CD4-positive, alpha-beta T cell (primary cell): ENCODE measurements at regions not wholly inside any gene's neighbourhood (a gene's known extent, or its start where the extent isn't known, plus 50 kb on each side); places are given as distances from the start of the nearest gene placed in this dataset.

Source experiments
- ATAC-seq: fragments of 200-7000 bp; cut with Tn5 transposase; one replicate; pipeline ENCODE4 v1.10.0; 2022; ENCODE audit warnings: mild to moderate bottlenecking; ENCODE audit not compliant: poor library complexity
- CTCF ChIA-PET: fragments of 350-600 bp; sonication (Branson Sonifier 250); formaldehyde crosslinking; loops from one replicate; lab custom pipeline; 2021; ENCODE audit warnings: antibody characterized with exemption, inconsistent platforms; lab: Charles Lee
- POLR2A ChIA-PET: fragments of 350-600 bp; sonication (Branson Sonifier 250); formaldehyde crosslinking; loops from one replicate; lab custom pipeline; 2021; ENCODE audit warnings: antibody characterized with exemption, inconsistent platforms; lab: Charles Lee
- DNase-seq, 14 experiments: peaks; one replicate each; pipeline ENCODE4 v3.0.0-alpha.2; 2013 to 2020; ENCODE audit warnings: mixed read lengths in 2 of 14
- H3K27ac ChIP-seq, 2 donors: one replicate each; pipeline versions ENCODE4 v1.5.1 to v1.7.0; 2013; ENCODE audit warnings: low read length in 2 of 2, low read depth in 1 of 2, mild to moderate bottlenecking in 1 of 2
- H3K27me3 ChIP-seq, 2 experiments: 1 replicate in 1 of 2; 2 replicates in 1 of 2; pipeline versions ENCODE4 v1.6.1 to v1.7.0; 2013; ENCODE audit warnings: low read length in 2 of 2, control low read depth in 1 of 2, mild to moderate bottlenecking in 1 of 2, moderate library complexity in 1 of 2; ENCODE audit not compliant: insufficient read depth in 2 of 2, control insufficient read depth in 1 of 2
- H3K36me3 ChIP-seq: one replicate; pipeline ENCODE4 v1.6.1; 2013; ENCODE audit warnings: low read length, control low read depth; ENCODE audit not compliant: insufficient read depth
- H3K4me1 ChIP-seq: one replicate; pipeline ENCODE4 v1.6.1; 2013; ENCODE audit warnings: low read length, control low read depth; ENCODE audit not compliant: insufficient read depth
- H3K4me3 ChIP-seq: one replicate; pipeline ENCODE4 v1.5.1; 2013; ENCODE audit warnings: mild to moderate bottlenecking, low read length, moderate library complexity
- H3K9me3 ChIP-seq, 2 experiments: 1 replicate in 1 of 2; 2 replicates in 1 of 2; pipeline versions ENCODE4 v1.6.1 to v1.7.0; 2013; ENCODE audit warnings: low read length in 2 of 2, mild to moderate bottlenecking in 2 of 2, control low read depth in 1 of 2, moderate library complexity in 1 of 2; ENCODE audit not compliant: control insufficient read depth in 1 of 2, insufficient read depth in 1 of 2
- H3K27ac Mint-ChIP-seq: one replicate; pipeline ENCODE4 v1.8.0; 2020; ENCODE audit warnings: mixed read lengths
- H3K27me3 Mint-ChIP-seq: one replicate; pipeline ENCODE4 v1.8.0; 2021; ENCODE audit warnings: mixed read lengths
- H3K36me3 Mint-ChIP-seq: one replicate; pipeline ENCODE4 v1.8.0; 2021; ENCODE audit warnings: low read depth, mixed read lengths
- H3K4me1 Mint-ChIP-seq: one replicate; pipeline ENCODE4 v1.8.0; 2021; ENCODE audit warnings: low read depth, mixed read lengths
- H3K4me3 Mint-ChIP-seq: one replicate; pipeline ENCODE4 v1.8.0; 2020; ENCODE audit warnings: mild to moderate bottlenecking, mixed read lengths
- H3K9me3 Mint-ChIP-seq: one replicate; pipeline ENCODE4 v1.8.0; 2020; ENCODE audit warnings: mixed read lengths
- CTCF ChIP-seq: fragments of 200-600 bp; IDR thresholded peaks from one replicate; pipeline ENCODE4 v1.8.0; 2022; ENCODE audit warnings: antibody characterized with exemption, mild to moderate bottlenecking
- intact Hi-C, 2 experiments: fragments of 100-400 bp; cut with DNase I in 1 of 2; cut with micrococcal nuclease in 1 of 2; formaldehyde crosslinking; loops; one replicate each; pipeline versions ENCODE4 v1.15.1 to v1.9.0; 2023 to 2025; cut with DNase I, micrococcal nuclease

- TF ChIP-seq CTCF = no peak
- ChIA-PET CTCF (interaction anchor here (0.7 to 1.3 kb wide), 5 partner anchors 12 to 1598 kb away, joined by 3 to 4 read pairs (median 3); no protein-coding TSS in a partner anchor), POLR2A (interaction anchor here (0.6 kb wide), 3 partner anchors 24 to 320 kb away, joined by 3 read pairs; no protein-coding TSS in a partner anchor)
- no peak overlapping the region for H3K27ac Mint-ChIP-seq
- Histone ChIP-seq H3K4me3 (no peak overlapping the region), H3K27ac (no peak overlapping the region), H3K36me3 (no peaks in the 10 kb centered on the region), H3K9me3 (no peaks in the 10 kb centered on the region), H3K4me1 (peaks cover 4% of the 10 kb centered on the region), H3K27me3 (no peaks in the 10 kb centered on the region)
- H3K27me3 Mint-ChIP-seq = no peaks in the 10 kb centered on the region
- no peak overlapping the region for H3K4me3 Mint-ChIP-seq
- H3K9me3 Mint-ChIP-seq = no peaks in the 10 kb centered on the region
- intact Hi-C loops = no loop called here
- no peak for DNase-seq
- no peaks in the 10 kb centered on the region for H3K36me3 Mint-ChIP-seq
- H3K4me1 Mint-ChIP-seq = peaks cover 28% of the 10 kb centered on the region
- ATAC-seq = no peak
Measured at GRCh38 chr6:134628154-134628553, 310.2 kb upstream of the SGK1 start.

- no peaks in the 10 kb centered on the region for H3K27me3 Mint-ChIP-seq
- no peaks in the 10 kb centered on the region for H3K9me3 Mint-ChIP-seq
- Histone ChIP-seq H3K36me3 (no peaks in the 10 kb centered on the region), H3K27ac (no peak overlapping the region), H3K4me3 (no peak overlapping the region), H3K27me3 (no peaks in the 10 kb centered on the region), H3K4me1 (no peaks in the 10 kb centered on the region), H3K9me3 (no peaks in the 10 kb centered on the region)
- intact Hi-C loops = no loop called here
- no peak for TF ChIP-seq CTCF
- H3K4me3 Mint-ChIP-seq = no peak overlapping the region
- ChIA-PET CTCF (interaction anchor here (0.6 to 1.3 kb wide), 6 partner anchors 11 to 1599 kb away, joined by 3 to 4 read pairs (median 4); no protein-coding TSS in a partner anchor), POLR2A (interaction anchor here (0.6 kb wide), 3 partner anchors 24 to 320 kb away, joined by 3 read pairs; no protein-coding TSS in a partner anchor)
- peaks cover 23% of the 10 kb centered on the region for H3K4me1 Mint-ChIP-seq
- no peaks in the 10 kb centered on the region for H3K36me3 Mint-ChIP-seq
- ATAC-seq = no peak
- H3K27ac Mint-ChIP-seq = no peak overlapping the region
- DNase-seq = no peak
Measured at GRCh38 chr6:134627707-134628106, 309.8 kb upstream of the SGK1 start.

- H3K27ac Mint-ChIP-seq = no peak overlapping the region
Measured at GRCh38 chr6:134626589-134626988, 308.7 kb upstream of the SGK1 start.

More at GRCh38 chr6:134626589-134626988, 308.7 kb upstream of the SGK1 start:
- H3K27ac ChIP-seq = no peak overlapping the region
- Mint-ChIP-seq H3K36me3 (no peaks in the 10 kb centered on the region), H3K27me3 (no peaks in the 10 kb centered on the region), H3K4me3 (no peak overlapping the region), H3K9me3 (no peaks in the 10 kb centered on the region), H3K4me1 (peaks cover 13% of the 10 kb centered on the region)
- intact Hi-C loops = no loop called here
- H3K9me3 ChIP-seq = no peaks in the 10 kb centered on the region
- H3K4me1 ChIP-seq = no peaks in the 10 kb centered on the region
- CTCF ChIA-PET = no interaction called here
- POLR2A ChIA-PET = no interaction called here
- no peak for TF ChIP-seq CTCF
- no peak for DNase-seq
- no peak for ATAC-seq
- no peak overlapping the region for H3K4me3 ChIP-seq
- no peaks in the 10 kb centered on the region for H3K36me3 ChIP-seq
- no peaks in the 10 kb centered on the region for H3K27me3 ChIP-seq
